Nephron progenitor cell (in vitro differentiated cells): ENCODE measurements at regions not wholly inside any gene's neighbourhood (a gene's known extent, or its start where the extent isn't known, plus 50 kb on each side); places are given as distances from the start of the nearest gene placed in this dataset.

ENCODE experiments used
- DNase-seq: peaks from one replicate; pipeline ENCODE4 v3.0.0; 2021
- H3K27ac Mint-ChIP-seq: 2 replicates; pipeline ENCODE4 v1.8.0; 2021; ENCODE audit warnings: mild to moderate bottlenecking, moderate library complexity, mixed read lengths
- H3K27me3 Mint-ChIP-seq: 2 replicates; pipeline ENCODE4 v1.8.0; 2021; ENCODE audit warnings: mild to moderate bottlenecking, low read depth, mixed read lengths; ENCODE audit not compliant: poor library complexity
- H3K36me3 Mint-ChIP-seq: 2 replicates; pipeline ENCODE4 v1.8.0; 2021; ENCODE audit warnings: low read depth, mixed read lengths
- H3K4me1 Mint-ChIP-seq: 2 replicates; pipeline ENCODE4 v1.8.0; 2021; ENCODE audit warnings: mixed read lengths
- H3K4me3 Mint-ChIP-seq: 2 replicates; pipeline ENCODE4 v1.8.0; 2021; ENCODE audit warnings: mild to moderate bottlenecking, moderate library complexity, mixed read lengths
- H3K9me3 Mint-ChIP-seq: 2 replicates; pipeline ENCODE4 v1.8.0; 2021; ENCODE audit warnings: mild to moderate bottlenecking, moderate library complexity, mixed read lengths
- CTCF ChIP-seq: fragments of 200-600 bp; sonication (generic); IDR thresholded peaks from 2 replicates; pipeline ENCODE4 v1.5.0; 2021; ENCODE audit warnings: antibody characterized with exemption

- no peak for TF ChIP-seq CTCF
- peaks cover 14% of the 10 kb centered on the region for H3K4me1 Mint-ChIP-seq
- no peak overlapping the region for H3K4me3 Mint-ChIP-seq
- no peak for DNase-seq
- H3K27ac Mint-ChIP-seq, result no peak overlapping the region
- H3K27me3 Mint-ChIP-seq, result no peaks in the 10 kb centered on the region
- no peaks in the 10 kb centered on the region for H3K36me3 Mint-ChIP-seq
- no peaks in the 10 kb centered on the region for H3K9me3 Mint-ChIP-seq
Measured at GRCh38 chr6:163806755-163807499, 392.4 kb downstream of the QKI start.

DNA sequence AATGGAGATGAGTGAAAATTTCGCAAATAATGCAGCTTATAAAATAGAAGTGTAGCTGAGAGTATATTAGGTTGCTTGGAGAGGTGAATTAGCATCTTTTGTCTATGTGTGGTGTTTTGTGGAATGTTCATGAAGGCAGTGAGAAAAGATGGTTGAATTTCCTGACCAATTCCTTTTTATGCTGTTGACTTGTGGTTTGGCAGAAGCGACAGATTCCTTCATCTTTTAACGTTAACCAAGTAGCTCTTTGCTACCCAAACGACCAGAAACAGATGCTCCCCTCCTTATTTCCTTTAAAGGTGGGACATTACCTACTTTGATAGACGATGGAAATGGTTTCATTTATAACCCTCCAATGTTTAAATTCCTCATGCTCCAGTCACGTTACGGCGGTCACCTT, 390.5 kb downstream of the QKI start:
- DNase-seq, result no peak
- Mint-ChIP-seq H3K4me1 (peaks cover 2% of the 10 kb centered on the region), H3K4me3 (no peak overlapping the region), H3K9me3 (peaks cover 1% of the 10 kb centered on the region), H3K27ac (no peak overlapping the region), H3K36me3 (no peaks in the 10 kb centered on the region), H3K27me3 (no peaks in the 10 kb centered on the region)
- TF ChIP-seq CTCF, result no peak

DNA sequence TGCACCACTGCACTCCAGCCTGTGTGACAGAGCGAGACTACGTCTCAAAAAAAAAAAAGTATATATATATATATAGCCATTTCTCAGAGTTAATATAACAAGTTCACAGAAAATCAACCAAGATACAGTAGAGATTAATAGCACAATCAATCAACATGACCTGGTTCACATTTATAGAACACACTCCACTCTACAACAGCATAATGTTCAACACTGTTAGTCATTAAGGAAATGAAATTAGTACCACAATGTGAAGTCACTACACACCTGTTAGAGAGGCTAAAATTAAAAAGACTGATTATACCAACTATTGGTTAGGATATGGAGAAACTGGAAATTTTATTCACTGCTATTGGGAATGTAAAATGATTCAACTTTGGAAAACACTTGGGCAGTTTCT, 387.7 kb downstream of the QKI start:
- no peaks in the 10 kb centered on the region for H3K4me1 Mint-ChIP-seq
- H3K4me3 Mint-ChIP-seq, result no peak overlapping the region
- H3K9me3 Mint-ChIP-seq, result peaks cover 16% of the 10 kb centered on the region
- H3K36me3 Mint-ChIP-seq, result no peaks in the 10 kb centered on the region
- no peak for DNase-seq
- no peak for TF ChIP-seq CTCF
- no peaks in the 10 kb centered on the region for H3K27me3 Mint-ChIP-seq
- H3K27ac Mint-ChIP-seq, result no peak overlapping the region

DNA sequence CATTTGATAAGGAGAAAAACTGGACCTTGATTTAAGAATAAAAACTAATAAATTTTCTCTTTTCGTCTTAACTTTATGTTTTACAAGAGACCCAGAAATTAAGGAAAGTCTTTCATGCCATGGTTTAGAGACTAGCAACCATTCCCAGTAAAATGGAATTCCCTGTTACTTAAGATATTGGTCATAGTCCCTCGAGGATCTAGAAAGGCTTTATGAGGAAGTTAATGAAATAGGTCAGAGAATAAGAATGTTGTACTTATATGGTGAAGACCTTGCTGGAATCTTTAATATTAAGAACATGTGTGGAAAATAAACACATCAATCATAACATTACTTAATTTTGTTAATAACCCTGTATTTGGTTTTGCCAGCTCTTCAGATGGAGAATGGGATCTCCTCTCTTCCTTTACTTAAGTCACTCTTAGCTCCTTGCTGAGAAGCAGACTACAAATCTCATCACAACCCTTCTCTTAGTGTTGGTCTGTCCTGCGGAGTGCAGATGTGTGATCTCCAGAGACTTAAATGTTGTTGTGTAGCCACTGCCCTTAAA, 382.9 kb downstream of the QKI start:
- no peak for DNase-seq
- H3K27ac Mint-ChIP-seq, result no peak overlapping the region
- H3K27me3 Mint-ChIP-seq, result peaks cover 3% of the 10 kb centered on the region
- no peaks in the 10 kb centered on the region for H3K4me1 Mint-ChIP-seq
- no peak for TF ChIP-seq CTCF
- no peaks in the 10 kb centered on the region for H3K36me3 Mint-ChIP-seq
- peaks cover 16% of the 10 kb centered on the region for H3K9me3 Mint-ChIP-seq
- H3K4me3 Mint-ChIP-seq, result no peak overlapping the region

DNA sequence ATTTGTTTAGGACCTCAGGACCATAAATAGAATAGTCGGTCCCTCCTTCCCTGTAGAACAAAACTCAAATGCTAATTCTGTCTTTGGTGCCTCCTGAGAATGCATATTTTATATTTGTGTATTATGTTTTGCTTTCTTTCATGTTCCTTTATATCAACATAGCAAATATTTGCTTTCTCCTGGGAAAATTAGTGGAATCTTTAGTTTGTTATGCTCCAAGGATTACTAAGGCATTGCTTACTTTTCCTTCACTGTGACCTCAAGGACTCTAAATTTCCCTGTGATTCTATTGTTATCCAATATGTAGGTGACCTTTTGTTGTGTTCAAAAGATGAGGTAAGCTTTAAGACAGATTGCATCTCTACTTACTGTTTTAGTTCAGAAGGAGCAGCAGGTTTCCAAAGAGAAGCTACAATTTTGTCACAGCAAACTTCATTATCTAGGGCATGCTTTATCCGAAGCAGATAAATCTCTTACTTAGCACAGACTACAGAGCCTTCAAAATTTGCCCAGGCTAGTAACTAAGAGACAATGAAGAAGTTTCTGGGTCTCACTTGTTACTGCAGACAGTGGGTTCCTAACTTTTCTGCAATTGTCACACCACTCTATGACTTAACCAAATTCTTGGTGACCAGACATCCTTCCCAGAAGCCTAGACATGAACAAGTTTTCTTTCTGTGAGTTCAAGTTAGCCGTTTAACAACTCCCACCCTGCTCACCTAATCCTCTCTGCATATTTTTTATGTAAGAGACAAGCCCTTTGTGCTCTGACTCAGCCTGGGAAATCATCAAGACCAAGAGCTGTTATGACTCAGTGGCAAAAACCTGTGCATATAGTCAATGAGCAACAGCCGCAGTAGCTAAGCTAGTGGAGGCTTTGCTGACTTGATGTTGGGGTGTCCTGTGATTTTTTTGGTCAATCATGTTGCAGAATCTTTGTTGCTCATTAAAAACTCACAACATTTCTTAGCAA, 378.8 kb downstream of the QKI start:
- H3K27me3 Mint-ChIP-seq, result peaks cover 3% of the 10 kb centered on the region
- no peaks in the 10 kb centered on the region for H3K9me3 Mint-ChIP-seq
- no peaks in the 10 kb centered on the region for H3K36me3 Mint-ChIP-seq
- H3K4me3 Mint-ChIP-seq, result no peak overlapping the region
- no peaks in the 10 kb centered on the region for H3K4me1 Mint-ChIP-seq
- no peak for TF ChIP-seq CTCF
- DNase-seq, result no peak
- no peak overlapping the region for H3K27ac Mint-ChIP-seq
